ENCODE measurements at regions not wholly inside any gene's neighbourhood (a gene's known extent, or its start where the extent isn't known, plus 50 kb on each side); places are given as distances from the start of the nearest gene placed in this dataset.

- in situ Hi-C loops (cut with HindIII; ENCODE audit: low sequenced_read_pairs), result no loop called here
- no peak for DNase-seq (ENCODE audit: low spot score)
Observed at GRCh38 chr11:32256466-32256865, 165.6 kb downstream of the RCN1 start.

- DNase-seq (ENCODE audit: low spot score), result no peak
- in situ Hi-C loops (cut with HindIII; ENCODE audit: low sequenced_read_pairs), result no loop called here
Observed at GRCh38 chr11:32259641-32260081, 168.8 kb downstream of the RCN1 start.

GRCh38 chr11:32262367-32262766, 171.5 kb downstream of the RCN1 start:
- in situ Hi-C loops (cut with HindIII; ENCODE audit: low sequenced_read_pairs), result no loop called here
- no peak for DNase-seq (ENCODE audit: low spot score)

GRCh38 chr11:32265911-32266310, 169.4 kb downstream of the WT1 start:
- in situ Hi-C loops (cut with HindIII; ENCODE audit: low sequenced_read_pairs), result no loop called here
- no peak for DNase-seq (ENCODE audit: low spot score)

- DNase-seq (ENCODE audit: low spot score), result no peak
- in situ Hi-C loops (cut with HindIII; ENCODE audit: low sequenced_read_pairs), result no loop called here
Observed at GRCh38 chr11:32266601-32267000, 168.7 kb downstream of the WT1 start.

- in situ Hi-C loops (cut with HindIII; ENCODE audit: low sequenced_read_pairs), result no loop called here
- no peak for DNase-seq (ENCODE audit: low spot score)
Observed at GRCh38 chr11:32267679-32268187, 167.6 kb downstream of the WT1 start.

- in situ Hi-C loops (cut with HindIII; ENCODE audit: low sequenced_read_pairs), result no loop called here
- no peak for DNase-seq (ENCODE audit: low spot score)
Observed at GRCh38 chr11:32273931-32274330, 161.4 kb downstream of the WT1 start.

- no peak for DNase-seq (ENCODE audit: low spot score)
- in situ Hi-C loops (cut with HindIII; ENCODE audit: low sequenced_read_pairs), result no loop called here
Observed at GRCh38 chr11:32279672-32280071, 155.7 kb downstream of the WT1 start.

- DNase-seq (ENCODE audit: low spot score), result no peak
- in situ Hi-C loops (cut with HindIII; ENCODE audit: low sequenced_read_pairs), result no loop called here
Observed at GRCh38 chr11:32280339-32280738, 155.0 kb downstream of the WT1 start.

- in situ Hi-C loops (cut with HindIII; ENCODE audit: low sequenced_read_pairs), result no loop called here
- no peak for DNase-seq (ENCODE audit: low spot score)
Observed at GRCh38 chr11:32288276-32288675, 147.1 kb downstream of the WT1 start.

GRCh38 chr11:32289701-32290100, 145.6 kb downstream of the WT1 start:
- in situ Hi-C loops (cut with HindIII; ENCODE audit: low sequenced_read_pairs), result no loop called here
- DNase-seq (ENCODE audit: low spot score), result no peak

- DNase-seq (ENCODE audit: low spot score), result no peak
- in situ Hi-C loops (cut with HindIII; ENCODE audit: low sequenced_read_pairs), result no loop called here
Observed at GRCh38 chr11:32290783-32291182, 144.6 kb downstream of the WT1 start.

- in situ Hi-C loops (cut with HindIII; ENCODE audit: low sequenced_read_pairs), result no loop called here
- DNase-seq (ENCODE audit: low spot score), result peak; percentile 79
Observed at GRCh38 chr11:32297611-32298011, 137.7 kb downstream of the WT1 start.

GRCh38 chr11:32302826-32303225, 132.5 kb downstream of the WT1 start:
- in situ Hi-C loops (cut with HindIII; ENCODE audit: low sequenced_read_pairs), result no loop called here
- DNase-seq (ENCODE audit: low spot score), result no peak

GRCh38 chr11:32304521-32304920, 130.8 kb downstream of the WT1 start:
- no peak for DNase-seq (ENCODE audit: low spot score)
- in situ Hi-C loops (cut with HindIII; ENCODE audit: low sequenced_read_pairs), result no loop called here

- DNase-seq (ENCODE audit: low spot score), result no peak
- in situ Hi-C loops (cut with HindIII; ENCODE audit: low sequenced_read_pairs), result no loop called here
Observed at GRCh38 chr11:32305460-32305859, 129.9 kb downstream of the WT1 start.

GRCh38 chr11:32307471-32307870, 127.9 kb downstream of the WT1 start:
- in situ Hi-C loops (cut with HindIII; ENCODE audit: low sequenced_read_pairs), result no loop called here
- no peak for DNase-seq (ENCODE audit: low spot score)

- in situ Hi-C loops (cut with HindIII; ENCODE audit: low sequenced_read_pairs), result no loop called here
- no peak for DNase-seq (ENCODE audit: low spot score)
Observed at GRCh38 chr11:32307913-32308312, 127.4 kb downstream of the WT1 start.

GRCh38 chr11:32309530-32310213, 125.7 kb downstream of the WT1 start:
- DNase-seq (ENCODE audit: low spot score), result no peak
- in situ Hi-C loops (cut with HindIII; ENCODE audit: low sequenced_read_pairs), result no loop called here

- in situ Hi-C loops (cut with HindIII; ENCODE audit: low sequenced_read_pairs), result no loop called here
- no peak for DNase-seq (ENCODE audit: low spot score)
Observed at GRCh38 chr11:32310214-32310601, 125.1 kb downstream of the WT1 start.

GRCh38 chr11:32311346-32312065, 123.8 kb downstream of the WT1 start:
- no peak for DNase-seq (ENCODE audit: low spot score)
- in situ Hi-C loops (cut with HindIII; ENCODE audit: low sequenced_read_pairs), result no loop called here
